GM19468 (cell line): ENCODE measurements at regions not wholly inside any gene's neighbourhood (a gene's known extent, or its start where the extent isn't known, plus 50 kb on each side); places are given as distances from the start of the nearest gene placed in this dataset.

Source experiments
- ATAC-seq: cut with Tn5 transposase; IDR thresholded peaks from one replicate; pipeline ENCODE4 v1.9.1; 2021; ENCODE audit warnings: mild to moderate bottlenecking, moderate library complexity, moderate number of reproducible peaks; ENCODE audit not compliant: unreplicated experiment; ENCODE audit errors: extremely low read depth

- ATAC-seq = no peak
Measured at GRCh38 chr21:25092441-25093011, 514.8 kb downstream of the MRPL39 start.

- no peak for ATAC-seq
Measured at GRCh38 chr21:25081096-25081495, 526.2 kb downstream of the MRPL39 start.

GRCh38 chr21:25080661-25081060, 526.6 kb downstream of the MRPL39 start:
- no peak for ATAC-seq

GRCh38 chr21:25080141-25080540, 527.1 kb downstream of the MRPL39 start:
- no peak for ATAC-seq

- ATAC-seq = no peak
Measured at GRCh38 chr21:25079053-25079452, 528.2 kb downstream of the MRPL39 start.

- no peak for ATAC-seq
Measured at GRCh38 chr21:25062061-25062460, 545.2 kb downstream of the MRPL39 start.

GRCh38 chr21:25054689-25055088, 552.6 kb downstream of the MRPL39 start:
- ATAC-seq = no peak

- peak; percentile 59 for ATAC-seq
Measured at GRCh38 chr21:25039461-25040380, 567.6 kb downstream of the MRPL39 start.

GRCh38 chr21:25036775-25037174, 570.5 kb downstream of the MRPL39 start:
- no peak for ATAC-seq

GRCh38 chr21:25031750-25032149, 575.5 kb downstream of the MRPL39 start:
- no peak for ATAC-seq

- no peak for ATAC-seq
Measured at GRCh38 chr21:25029580-25029979, 577.7 kb downstream of the MRPL39 start.

GRCh38 chr21:25025596-25025995, 581.7 kb downstream of the MRPL39 start:
- no peak for ATAC-seq

- no peak for ATAC-seq
Measured at GRCh38 chr21:25024639-25025038, 582.6 kb downstream of the MRPL39 start.

GRCh38 chr21:25005388-25005787, 601.9 kb downstream of the MRPL39 start:
- no peak for ATAC-seq

- ATAC-seq = no peak
Measured at GRCh38 chr21:25002676-25003075, 604.6 kb downstream of the MRPL39 start.

- ATAC-seq = no peak
Measured at GRCh38 chr21:24995216-24995615, 612.1 kb downstream of the MRPL39 start.

- ATAC-seq = no peak
Measured at GRCh38 chr21:24994717-24995116, 612.6 kb downstream of the MRPL39 start.

GRCh38 chr21:24989516-24989915, 617.8 kb downstream of the MRPL39 start:
- ATAC-seq = no peak

GRCh38 chr21:24988941-24989340, 618.3 kb downstream of the MRPL39 start:
- ATAC-seq = no peak

GRCh38 chr21:24976238-24976637, 631.0 kb downstream of the MRPL39 start:
- ATAC-seq = no peak

- ATAC-seq = no peak
Measured at GRCh38 chr21:24969068-24969467, 638.2 kb downstream of the MRPL39 start.
